Heart right ventricle (tissue), 16 donors: ENCODE measurements at regions not wholly inside any gene's neighbourhood (a gene's known extent, or its start where the extent isn't known, plus 50 kb on each side); places are given as distances from the start of the nearest gene placed in this dataset.
A peak's percentile ranks its signal among the peaks of the same experiment; 100 is the strongest.

Experiments
- ATAC-seq, 8 donors: fragments of 200-7000 bp; cut with Tn5 transposase; one replicate each; pipeline ENCODE4 v1.9.1; 2020; ENCODE audit warnings: mild to moderate bottlenecking in 8 of 8, moderate library complexity in 8 of 8, moderate number of reproducible peaks in 1 of 8
- DNase-seq, 2 donors: peaks; one replicate each; pipeline ENCODE4 v3.0.0-alpha.2; 2020
- H3K27ac ChIP-seq, 10 donors: fragments of 200-600 bp; sonication (generic) in 2 of 10; one replicate each; pipeline versions ENCODE4 v1.5.0 to v1.8.0; 2020 to 2022; ENCODE audit warnings: mild to moderate bottlenecking in 3 of 10
- H3K27me3 ChIP-seq, 7 donors: fragments of 200-600 bp; one replicate each; pipeline ENCODE4 v1.8.0; 2021 to 2022; ENCODE audit warnings: mild to moderate bottlenecking in 2 of 7
- H3K36me3 ChIP-seq, 9 donors: fragments of 200-600 bp; sonication (generic) in 1 of 9; one replicate each; pipeline versions ENCODE4 v1.5.0 to v1.8.0; 2020 to 2022; ENCODE audit warnings: mild to moderate bottlenecking in 2 of 9
- H3K4me1 ChIP-seq, 9 donors: fragments of 200-600 bp; sonication (generic) in 1 of 9; one replicate each; pipeline versions ENCODE4 v1.5.0 to v1.8.0; 2020 to 2022; ENCODE audit warnings: mild to moderate bottlenecking in 4 of 9
- H3K4me3 ChIP-seq, 10 donors: fragments of 200-600 bp; sonication (generic) in 2 of 10; one replicate each; pipeline versions ENCODE4 v1.5.0 to v1.8.0; 2020 to 2022; ENCODE audit warnings: mild to moderate bottlenecking in 7 of 10, moderate library complexity in 2 of 10
- H3K9me3 ChIP-seq, 11 donors: fragments of 200-600 bp in 10 of 11; sonication (generic) in 2 of 11; one replicate each; pipeline versions ENCODE4 v1.5.0 to v1.8.0; 2013 to 2022; ENCODE audit warnings: mild to moderate bottlenecking in 2 of 11, control low read depth in 1 of 11, moderate library complexity in 1 of 11
- CTCF ChIP-seq, 9 donors: fragments of 200-600 bp; sonication (generic) in 2 of 9; IDR thresholded peaks; one replicate each; pipeline versions ENCODE4 v1.5.0 to v1.8.0; 2021 to 2022; ENCODE audit warnings: antibody characterized with exemption in 9 of 9, mild to moderate bottlenecking in 5 of 9, moderate library complexity in 1 of 9
- WGBS, 2 donors: extraction: QIAGEN DNeasy Blood & Tissue Kit; methylation state at CpG; one replicate each; pipeline ENCODE4 v1.1.7; 2013; ENCODE audit warnings: inconsistent platforms in 1 of 2; 5-methylcytosine and 5-hydroxymethylcytosine counted together
- intact Hi-C, 10 donors: fragments of 100-400 bp; cut with DNase I; formaldehyde crosslinking; loops; one replicate each; pipeline versions ENCODE4 v1.11.1 to v1.14.2; 2022
- donor health status: Arrhythmogenic right ventricular cardiomyopathy.
- donor health status: ischemic (EF 13 %, LVEDD 7.1; RV severe dilation, severe dysfunction).
- donor health status: healthy with polysubstance abuse.
- donor health status: DM: no; HTN: yes; CAD: no.
- donor health status: DM: no; HTN: no; CAD: no.
- donor health status: ischemic (EF 25% LVEDD 6.9; RV normal size, moderate dysfunction).
- donor health status: ischemic (EF 25% LVEDD 5.7; RV mildly dilated, moderate dysfunction).
- donor health status: healthy.
- donor health status: DM: yes; HTN: yes; CAD: no.
- donor health status: Ischemic cardiomyopathy.
- donor health status: ischemic (EF 35%, LVEDD 5.7; RV mildly dilated, moderate dysfunction).
- donor health status: nonischemic (EF 11% LVEDD 7.7; RV severe dilation, severe dysfunction).
- donor health status: DM: yes; HTN: yes; CAD: no.
- donor health status: PGD.
- donor health status: ischemic (EF 29% LVEDD 5.4; RV normal size, mild dysfunction).
- donor health status: nonischemic (EF 23%, LVEDD 6.1; RV moderate dilation, normal function).

DNA sequence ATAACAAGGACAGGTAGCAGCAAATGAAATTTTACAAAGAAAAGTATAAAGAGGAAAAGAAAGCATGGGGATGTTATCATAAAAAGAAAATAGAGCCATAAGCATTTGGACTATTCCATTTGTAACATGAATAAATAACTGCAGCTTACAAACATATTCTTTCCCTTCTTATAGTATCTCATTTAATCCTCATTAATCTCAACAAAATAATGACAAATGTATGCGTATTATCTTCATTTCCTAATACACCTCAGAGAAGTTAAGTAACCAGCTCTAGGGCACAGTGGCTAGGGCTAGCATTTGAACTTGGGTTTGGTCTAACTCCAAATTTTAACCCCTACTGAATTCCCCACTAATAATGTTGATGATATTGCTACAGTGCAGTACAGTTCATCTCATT, 175.5 kb upstream of the POU5F2 start:
- WGBS, 2 donors = 100% methylated on average over 1 of the region's 1 CpG
- no peak for DNase-seq
- Histone ChIP-seq H3K36me3 (no peaks in the 10 kb centered on the region), H3K4me1 (no peaks in the 10 kb centered on the region), H3K4me3 (no peak overlapping the region), H3K9me3 (no peaks in the 10 kb centered on the region), H3K27ac (no peak overlapping the region), H3K27me3 (no peaks in the 10 kb centered on the region)
- intact Hi-C loops = loop anchor here in 4 of 10 donors (10.0 kb wide), 1 partner anchor 332 kb away; the partner anchor contains the start of genes NR2F1 (in 4 of the 4) and NR2F1-AS1 (in 4 of the 4)
- no peak for TF ChIP-seq CTCF (IDR thresholded peaks at IDR 0.05)
- ATAC-seq = no peak

- intact Hi-C loops = loop anchor here in 5 of 10 donors (2.0 to 10.0 kb wide), 2 partner anchors 330 to 334 kb away; partner anchors contain the start of genes NR2F1-AS1 (in 5 of the 5) and NR2F1 (in 4 of the 5)
- peak in 8 of 9 donors; percentile 22 to 63 (median 55) for TF ChIP-seq CTCF (IDR thresholded peaks at IDR 0.05)
- Histone ChIP-seq H3K27me3 (no peaks in the 10 kb centered on the region), H3K36me3 (no peaks in the 10 kb centered on the region), H3K4me3 (no peak overlapping the region), H3K27ac (no peak overlapping the region), H3K4me1 (no peaks in the 10 kb centered on the region), H3K9me3 (no peaks in the 10 kb centered on the region)
- DNase-seq (no peak), ATAC-seq (no peak)
These were observed 173.7 kb upstream of the POU5F2 start for GRCh38 chr5:93915142-93915553.

DNA sequence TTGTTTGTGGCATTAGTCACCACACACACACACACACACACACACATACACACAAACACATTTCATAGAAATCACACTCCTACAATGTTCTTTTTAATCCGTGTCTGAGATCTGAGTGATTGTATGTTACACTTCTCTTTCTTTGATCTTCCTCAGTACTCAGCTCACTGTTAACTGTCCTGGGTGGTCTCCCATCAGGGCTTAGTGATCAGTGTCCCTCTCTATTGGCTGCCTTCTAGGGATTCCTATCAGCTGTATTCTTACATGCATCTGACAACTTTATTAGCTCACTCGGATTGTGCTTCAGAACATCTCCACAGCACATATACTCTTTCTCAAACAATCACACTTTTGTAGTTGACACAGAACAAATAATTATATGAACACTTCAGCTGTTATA, 170.2 kb upstream of the POU5F2 start:
- no peak for ATAC-seq
- DNase-seq = no peak
- H3K4me1 ChIP-seq = no peaks in the 10 kb centered on the region
- no peaks in the 10 kb centered on the region for H3K9me3 ChIP-seq
- TF ChIP-seq CTCF (IDR thresholded peaks at IDR 0.05) = no peak
- no peak overlapping the region for H3K27ac ChIP-seq
- intact Hi-C loops = loop anchor here in 4 of 10 donors (10.0 kb wide), 1 partner anchor 327 kb away; the partner anchor contains the start of genes NR2F1 (in 4 of the 4) and NR2F1-AS1 (in 4 of the 4)
- H3K27me3 ChIP-seq = no peaks in the 10 kb centered on the region
- no peaks in the 10 kb centered on the region for H3K36me3 ChIP-seq
- no peak overlapping the region for H3K4me3 ChIP-seq
- WGBS, 2 donors = 62 to 70% methylated on average over 2 of the region's 2 CpGs

- peak in 2 of 9 donors; percentile 25 to 27 for TF ChIP-seq CTCF (IDR thresholded peaks at IDR 0.05)
- H3K4me1 ChIP-seq = no peaks in the 10 kb centered on the region
- intact Hi-C loops = loop anchor here in 1 of 10 donors (10.0 kb wide), 1 partner anchor 305 kb away; no protein-coding TSS in a partner anchor
- H3K27me3 ChIP-seq = no peaks in the 10 kb centered on the region
- H3K27ac ChIP-seq = no peak overlapping the region
- no peak for ATAC-seq
- WGBS, 2 donors = 81 to 90% methylated on average over 1 of the region's 1 CpG
- H3K4me3 ChIP-seq = no peak overlapping the region
- no peaks in the 10 kb centered on the region for H3K9me3 ChIP-seq
- no peaks in the 10 kb centered on the region for H3K36me3 ChIP-seq
- no peak for DNase-seq
These were observed 168.0 kb upstream of the POU5F2 start for GRCh38 chr5:93909356-93909755.
